Mesothelial cell of epicardium (in vitro differentiated cells): ENCODE measurements at regions not wholly inside any gene's neighbourhood (a gene's known extent, or its start where the extent isn't known, plus 50 kb on each side); places are given as distances from the start of the nearest gene placed in this dataset.

Source experiments
- DNase-seq, 2 experiments: peaks; one replicate each; pipeline ENCODE4 v3.0.0; 2021; ENCODE audit warnings: low spot score in 2 of 2; ENCODE audit not compliant: unreplicated experiment in 2 of 2
- H3K27ac Mint-ChIP-seq: 2 replicates; pipeline ENCODE4 v1.8.0; 2021; ENCODE audit warnings: mixed read lengths
- H3K27me3 Mint-ChIP-seq: 2 replicates; pipeline ENCODE4 v1.8.0; 2021; ENCODE audit warnings: low read depth, mixed read lengths
- H3K36me3 Mint-ChIP-seq: 2 replicates; pipeline ENCODE4 v1.8.0; 2021; ENCODE audit warnings: mixed read lengths
- H3K4me1 Mint-ChIP-seq: 2 replicates; pipeline ENCODE4 v1.8.0; 2021; ENCODE audit warnings: mixed read lengths
- H3K4me3 Mint-ChIP-seq: 2 replicates; pipeline ENCODE4 v1.8.0; 2021; ENCODE audit warnings: mild to moderate bottlenecking, moderate library complexity, mixed read lengths
- H3K9me3 Mint-ChIP-seq: 2 replicates; pipeline ENCODE4 v1.8.0; 2021; ENCODE audit warnings: mixed read lengths
- CTCF ChIP-seq: fragments of 200-600 bp; sonication (generic); IDR thresholded peaks from one replicate; pipeline ENCODE4 v1.5.0; 2021; ENCODE audit warnings: antibody characterized with exemption; ENCODE audit not compliant: unreplicated experiment

- H3K4me3 Mint-ChIP-seq = no peak overlapping the region
- peaks cover 6% of the 10 kb centered on the region for H3K9me3 Mint-ChIP-seq
- H3K36me3 Mint-ChIP-seq = no peaks in the 10 kb centered on the region
- H3K27me3 Mint-ChIP-seq = peaks cover 1% of the 10 kb centered on the region
- H3K27ac Mint-ChIP-seq = no peak overlapping the region
- TF ChIP-seq CTCF = no peak
- no peak for DNase-seq
- H3K4me1 Mint-ChIP-seq = peaks cover 10% of the 10 kb centered on the region
Measured at GRCh38 chr12:22971247-22971646, 346.3 kb downstream of the ETNK1 start.

- Mint-ChIP-seq H3K27ac (no peak overlapping the region), H3K27me3 (peaks cover 1% of the 10 kb centered on the region), H3K4me3 (no peak overlapping the region), H3K9me3 (peaks cover 6% of the 10 kb centered on the region), H3K36me3 (no peaks in the 10 kb centered on the region), H3K4me1 (peaks cover 10% of the 10 kb centered on the region)
- no peak for TF ChIP-seq CTCF
- DNase-seq = no peak
Measured at GRCh38 chr12:22971701-22972191, 346.8 kb downstream of the ETNK1 start.

GRCh38 chr12:22974865-22975264 is 349.9 kb downstream of the ETNK1 start:
- DNase-seq = no peak

GRCh38 chr12:22978962-22979361 is 354.0 kb downstream of the ETNK1 start:
- TF ChIP-seq CTCF = no peak
- Mint-ChIP-seq H3K4me1 (no peaks in the 10 kb centered on the region), H3K27ac (no peak overlapping the region), H3K4me3 (no peak overlapping the region), H3K36me3 (no peaks in the 10 kb centered on the region), H3K27me3 (peaks cover 22% of the 10 kb centered on the region), H3K9me3 (peaks cover 6% of the 10 kb centered on the region)
- DNase-seq = no peak

More at GRCh38 chr12:22974865-22975264, 349.9 kb downstream of the ETNK1 start:
- Mint-ChIP-seq H3K27me3 (peaks cover 3% of the 10 kb centered on the region), H3K9me3 (peaks cover 6% of the 10 kb centered on the region), H3K4me1 (peaks cover 7% of the 10 kb centered on the region), H3K27ac (no peak overlapping the region), H3K36me3 (no peaks in the 10 kb centered on the region), H3K4me3 (no peak overlapping the region)
- TF ChIP-seq CTCF = no peak

GRCh38 chr12:22979854-22980469 is 355.0 kb downstream of the ETNK1 start:
- TF ChIP-seq CTCF = no peak
- Mint-ChIP-seq H3K27ac (no peak overlapping the region), H3K4me1 (no peaks in the 10 kb centered on the region), H3K27me3 (peaks cover 26% of the 10 kb centered on the region), H3K36me3 (no peaks in the 10 kb centered on the region), H3K4me3 (no peak overlapping the region), H3K9me3 (no peaks in the 10 kb centered on the region)
- DNase-seq = no peak
